ENCODE measurements at regions not wholly inside any gene's neighbourhood (a gene's known extent, or its start where the extent isn't known, plus 50 kb on each side); places are given as distances from the start of the nearest gene placed in this dataset.
"Not testable (repeated sequence)": the region's sequence is repeated elsewhere in the genome, so short reads cannot be mapped to it uniquely, and the experiment has no call there.

GRCh38 chr6:84905823-84906222, 141.4 kb upstream of the TBX18 start:
- H3K4me3 ChIP-seq (ENCODE audit: low read length): no peak overlapping the region
- DNase-seq (ENCODE audit: low read depth): no peak
- TF ChIP-seq CTCF (conservative IDR thresholded peaks at IDR 0.05; ENCODE audit: low read length): no peak

GRCh38 chr6:84902354-84902928, 138.0 kb upstream of the TBX18 start:
- TF ChIP-seq CTCF (conservative IDR thresholded peaks at IDR 0.05; ENCODE audit: low read length): no peak
- H3K4me3 ChIP-seq (ENCODE audit: low read length): no peak overlapping the region
- DNase-seq (ENCODE audit: low read depth): no peak

GRCh38 chr6:84897988-84898594, 133.7 kb upstream of the TBX18 start:
- TF ChIP-seq CTCF (conservative IDR thresholded peaks at IDR 0.05; ENCODE audit: low read length): no peak
- peak; percentile 35 for DNase-seq (ENCODE audit: low read depth)
- no peak overlapping the region for H3K4me3 ChIP-seq (ENCODE audit: low read length)

GRCh38 chr6:84897011-84897410, 132.6 kb upstream of the TBX18 start:
- no peak overlapping the region for H3K4me3 ChIP-seq (ENCODE audit: low read length)
- TF ChIP-seq CTCF (conservative IDR thresholded peaks at IDR 0.05; ENCODE audit: low read length): no peak
- DNase-seq (ENCODE audit: low read depth): no peak

- no peak for TF ChIP-seq CTCF (conservative IDR thresholded peaks at IDR 0.05; ENCODE audit: low read length)
- peak; percentile 41 for DNase-seq (ENCODE audit: low read depth)
- no peak overlapping the region for H3K4me3 ChIP-seq (ENCODE audit: low read length)
Observed at GRCh38 chr6:84892671-84893070, 128.3 kb upstream of the TBX18 start.

- DNase-seq (ENCODE audit: low read depth): no peak
- no peak for TF ChIP-seq CTCF (conservative IDR thresholded peaks at IDR 0.05; ENCODE audit: low read length)
Observed at GRCh38 chr6:84882768-84883766, 118.7 kb upstream of the TBX18 start.

GRCh38 chr6:84879385-84879784, 115.0 kb upstream of the TBX18 start:
- not testable (repeated sequence) for DNase-seq (ENCODE audit: low read depth); H3K4me3 ChIP-seq (ENCODE audit: low read length)

More at GRCh38 chr6:84882768-84883766, 118.7 kb upstream of the TBX18 start:
- H3K4me3 ChIP-seq (ENCODE audit: low read length): no peak overlapping the region
